Fibroblast of lung (primary cell): ENCODE measurements at regions not wholly inside any gene's neighbourhood (a gene's known extent, or its start where the extent isn't known, plus 50 kb on each side); places are given as distances from the start of the nearest gene placed in this dataset.

Source experiments
- DNase-seq, 2 donors: peaks; one replicate each; pipeline versions ENCODE4 v3.0.0 to v3.0.0-alpha.2; 2010; ENCODE audit warnings: low read depth in 2 of 2
- H2AFZ ChIP-seq: 2 replicates; pipeline ENCODE4 v1.5.1; 2012; ENCODE audit warnings: low read length, control low read depth, inconsistent platforms
- H3K27ac ChIP-seq: 2 replicates; pipeline ENCODE4 v1.5.1; 2011; ENCODE audit warnings: low read length, control low read depth; ENCODE audit not compliant: insufficient read depth
- H3K27me3 ChIP-seq: 2 replicates; pipeline ENCODE4 v1.5.1; 2011; ENCODE audit warnings: mild to moderate bottlenecking, low read length; ENCODE audit not compliant: control insufficient read depth, insufficient read depth
- H3K36me3 ChIP-seq: 2 replicates; pipeline ENCODE4 v1.5.1; 2011; ENCODE audit warnings: low read length; ENCODE audit not compliant: control insufficient read depth, insufficient read depth
- H3K4me1 ChIP-seq: 2 replicates; pipeline ENCODE4 v1.5.1; 2011; ENCODE audit warnings: low read length; ENCODE audit not compliant: control insufficient read depth, insufficient read depth; ENCODE audit errors: extremely low read depth
- H3K4me2 ChIP-seq: 2 replicates; pipeline ENCODE4 v1.5.1; 2011; ENCODE audit warnings: low read length, control low read depth; ENCODE audit not compliant: insufficient read depth; ENCODE audit errors: extremely low read depth
- H3K4me3 ChIP-seq, 4 experiments: fragments of 200-600 bp in 1 of 4; sonication (generic) in 1 of 4; replicated peaks in 1 of 4; 2 replicates each; pipeline ENCODE4 v1.5.1; 2011 to 2016; ENCODE audit warnings: low read length in 4 of 4, low read depth in 3 of 4, mild to moderate bottlenecking in 3 of 4, control low read depth in 2 of 4, inconsistent platforms in 1 of 4, mixed read lengths in 1 of 4; ENCODE audit not compliant: insufficient read depth in 1 of 4; ENCODE audit errors: control extremely low read depth in 1 of 4
- H3K79me2 ChIP-seq: 2 replicates; pipeline ENCODE4 v1.5.1; 2012; ENCODE audit warnings: mild to moderate bottlenecking, low read length, inconsistent platforms; ENCODE audit not compliant: control insufficient read depth, insufficient read depth
- H3K9ac ChIP-seq: 2 replicates; pipeline ENCODE4 v1.5.1; 2011; ENCODE audit warnings: mild to moderate bottlenecking, low read length, control low read depth; ENCODE audit not compliant: insufficient read depth
- H3K9me3 ChIP-seq: 2 replicates; pipeline ENCODE4 v1.5.1; 2012; ENCODE audit warnings: low read depth, low read length; ENCODE audit not compliant: control insufficient read depth, insufficient read depth
- H4K20me1 ChIP-seq: 2 replicates; pipeline ENCODE4 v1.5.1; 2011; ENCODE audit warnings: low read length; ENCODE audit not compliant: control insufficient read depth, insufficient read depth; ENCODE audit errors: extremely low read depth
- EZH2 ChIP-seq: IDR thresholded peaks from 2 replicates; pipeline ENCODE4 v1.5.1; 2012; ENCODE audit warnings: low read length, control low read depth, mild to moderate bottlenecking; ENCODE audit errors: missing control alignments
- TF ChIP-seq, protein P1 (sequence below), 2 donors: IDR thresholded peaks in 1 of 2; conservative IDR thresholded peaks in 1 of 2; 1 replicate in 1 of 2; 2 replicates in 1 of 2; pipeline ENCODE4 v1.5.1; 2011 to 2012; ENCODE audit warnings: low read length in 2 of 2, control low read depth in 1 of 2, inconsistent platforms in 1 of 2, low read depth in 1 of 2, mild to moderate bottlenecking in 1 of 2

DNA sequence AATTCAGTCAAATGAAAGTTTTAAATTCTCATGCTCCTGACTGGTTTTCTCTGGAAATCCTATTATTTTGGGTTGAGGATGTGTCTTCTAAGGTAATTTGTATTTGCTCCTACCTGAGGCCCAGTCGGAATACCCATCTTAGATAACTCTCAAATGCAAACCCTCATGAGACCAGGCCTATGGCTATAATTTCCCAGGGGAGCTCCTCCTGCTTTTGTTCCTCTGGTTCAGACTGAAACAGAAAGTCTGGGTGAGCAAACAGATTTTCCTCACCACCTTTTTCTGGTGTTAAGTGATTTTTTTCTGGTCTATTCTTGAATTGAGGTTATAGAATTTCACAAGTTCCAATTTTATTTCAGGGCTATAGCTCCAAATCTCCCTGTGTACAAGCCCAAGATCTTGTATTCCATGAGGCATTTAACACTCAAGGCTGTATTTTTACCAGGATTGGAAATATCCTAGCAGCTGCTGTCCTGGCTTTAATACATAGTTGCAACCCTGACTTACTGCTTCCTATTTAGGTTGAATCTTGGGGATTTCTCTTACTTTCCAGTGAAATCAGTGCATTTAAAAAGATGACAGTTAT lies 169.1 kb upstream of the PTCHD4 start:
- no peaks in the 10 kb centered on the region for H3K36me3 ChIP-seq
- H3K9me3 ChIP-seq = no peaks in the 10 kb centered on the region
- H3K4me3 ChIP-seq = no peak overlapping the region
- no peaks in the 10 kb centered on the region for H3K27me3 ChIP-seq
- no peaks in the 10 kb centered on the region for H3K4me1 ChIP-seq
- no peak overlapping the region for H3K27ac ChIP-seq
- no peak overlapping the region for H2AFZ ChIP-seq
- no peak for DNase-seq
- no peaks in the 10 kb centered on the region for H4K20me1 ChIP-seq
- no peak overlapping the region for H3K9ac ChIP-seq
- TF ChIP-seq EZH2 = no peak
- TF ChIP-seq, protein P1, sequence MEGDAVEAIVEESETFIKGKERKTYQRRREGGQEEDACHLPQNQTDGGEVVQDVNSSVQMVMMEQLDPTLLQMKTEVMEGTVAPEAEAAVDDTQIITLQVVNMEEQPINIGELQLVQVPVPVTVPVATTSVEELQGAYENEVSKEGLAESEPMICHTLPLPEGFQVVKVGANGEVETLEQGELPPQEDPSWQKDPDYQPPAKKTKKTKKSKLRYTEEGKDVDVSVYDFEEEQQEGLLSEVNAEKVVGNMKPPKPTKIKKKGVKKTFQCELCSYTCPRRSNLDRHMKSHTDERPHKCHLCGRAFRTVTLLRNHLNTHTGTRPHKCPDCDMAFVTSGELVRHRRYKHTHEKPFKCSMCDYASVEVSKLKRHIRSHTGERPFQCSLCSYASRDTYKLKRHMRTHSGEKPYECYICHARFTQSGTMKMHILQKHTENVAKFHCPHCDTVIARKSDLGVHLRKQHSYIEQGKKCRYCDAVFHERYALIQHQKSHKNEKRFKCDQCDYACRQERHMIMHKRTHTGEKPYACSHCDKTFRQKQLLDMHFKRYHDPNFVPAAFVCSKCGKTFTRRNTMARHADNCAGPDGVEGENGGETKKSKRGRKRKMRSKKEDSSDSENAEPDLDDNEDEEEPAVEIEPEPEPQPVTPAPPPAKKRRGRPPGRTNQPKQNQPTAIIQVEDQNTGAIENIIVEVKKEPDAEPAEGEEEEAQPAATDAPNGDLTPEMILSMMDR (conservative IDR thresholded peaks at IDR 0.05 in 1 of 2, IDR thresholded peaks at IDR 0.05 in 1 of 2; ENCODE audit: low read depth in 1 of 2, low read length in 2 of 2) = no peak
- no peak overlapping the region for H3K4me2 ChIP-seq
- no peaks in the 10 kb centered on the region for H3K79me2 ChIP-seq

- Histone ChIP-seq H3K79me2 (no peaks in the 10 kb centered on the region), H3K4me3 (no peak overlapping the region), H3K4me2 (no peak overlapping the region), H3K9me3 (no peaks in the 10 kb centered on the region), H4K20me1 (no peaks in the 10 kb centered on the region), H3K4me1 (no peaks in the 10 kb centered on the region), H3K36me3 (no peaks in the 10 kb centered on the region), H3K27me3 (no peaks in the 10 kb centered on the region), H3K9ac (no peak overlapping the region), H3K27ac (no peak overlapping the region), H2AFZ (no peak overlapping the region)
- DNase-seq = no peak
- TF ChIP-seq, protein P1 (conservative IDR thresholded peaks at IDR 0.05 in 1 of 2, IDR thresholded peaks at IDR 0.05 in 1 of 2; ENCODE audit: low read depth in 1 of 2, low read length in 2 of 2) = no peak
- TF ChIP-seq EZH2 = no peak
Observed at GRCh38 chr6:48278261-48278660, 167.3 kb upstream of the PTCHD4 start.

DNA sequence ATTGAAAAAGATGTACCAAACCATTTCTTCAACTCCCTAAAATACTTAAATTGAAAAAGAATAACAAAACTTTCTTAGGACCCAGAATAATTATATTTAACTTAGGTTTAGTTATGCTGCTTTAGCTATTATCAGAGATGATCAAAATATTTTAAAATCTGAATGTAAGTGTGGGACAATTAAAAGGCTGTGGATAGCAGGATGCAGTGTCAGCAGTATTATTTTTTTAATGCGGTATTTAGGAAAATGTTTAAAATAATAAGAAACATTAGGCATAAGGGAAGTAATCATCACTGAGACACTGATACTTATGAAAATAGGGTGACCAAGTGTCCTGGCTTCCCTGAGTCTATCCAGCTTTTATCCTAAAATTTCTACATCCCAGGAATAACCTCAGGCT lies 161.5 kb upstream of the PTCHD4 start:
- no peak overlapping the region for H3K4me3 ChIP-seq
- H3K4me1 ChIP-seq = no peaks in the 10 kb centered on the region
- no peaks in the 10 kb centered on the region for H3K79me2 ChIP-seq
- no peak overlapping the region for H3K9ac ChIP-seq
- H3K27ac ChIP-seq = no peak overlapping the region
- H3K4me2 ChIP-seq = no peak overlapping the region
- H3K9me3 ChIP-seq = no peaks in the 10 kb centered on the region
- no peaks in the 10 kb centered on the region for H3K27me3 ChIP-seq
- H4K20me1 ChIP-seq = no peaks in the 10 kb centered on the region
- no peak for DNase-seq
- no peaks in the 10 kb centered on the region for H3K36me3 ChIP-seq
- no peak overlapping the region for H2AFZ ChIP-seq
- TF ChIP-seq EZH2 = no peak
- TF ChIP-seq, protein P1 (conservative IDR thresholded peaks at IDR 0.05 in 1 of 2, IDR thresholded peaks at IDR 0.05 in 1 of 2; ENCODE audit: low read depth in 1 of 2, low read length in 2 of 2) = no peak
